ENCODE measurements at regions not wholly inside any gene's neighbourhood (a gene's known extent, or its start where the extent isn't known, plus 50 kb on each side); places are given as distances from the start of the nearest gene placed in this dataset.

DNA sequence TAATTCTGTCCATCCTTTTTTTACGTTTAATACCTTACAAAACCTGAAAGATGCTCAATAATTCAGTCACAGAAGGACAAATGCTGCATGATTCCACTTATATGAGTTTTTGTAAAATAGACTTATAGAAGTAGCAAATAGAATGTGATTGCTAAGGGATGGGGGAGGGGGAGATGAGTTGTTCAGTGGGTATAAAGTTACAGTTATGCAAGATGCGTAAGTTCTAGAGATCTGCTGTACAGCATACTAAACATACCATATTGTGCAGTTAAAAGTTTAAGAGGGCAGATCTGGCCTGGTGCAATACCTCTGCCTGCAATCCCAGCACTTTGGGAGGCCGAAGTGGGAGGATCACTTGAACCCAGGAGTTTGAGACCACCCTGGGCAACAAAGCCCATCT lies 78.8 kb downstream of the TET3 start:
- TF ChIP-seq, protein P1, sequence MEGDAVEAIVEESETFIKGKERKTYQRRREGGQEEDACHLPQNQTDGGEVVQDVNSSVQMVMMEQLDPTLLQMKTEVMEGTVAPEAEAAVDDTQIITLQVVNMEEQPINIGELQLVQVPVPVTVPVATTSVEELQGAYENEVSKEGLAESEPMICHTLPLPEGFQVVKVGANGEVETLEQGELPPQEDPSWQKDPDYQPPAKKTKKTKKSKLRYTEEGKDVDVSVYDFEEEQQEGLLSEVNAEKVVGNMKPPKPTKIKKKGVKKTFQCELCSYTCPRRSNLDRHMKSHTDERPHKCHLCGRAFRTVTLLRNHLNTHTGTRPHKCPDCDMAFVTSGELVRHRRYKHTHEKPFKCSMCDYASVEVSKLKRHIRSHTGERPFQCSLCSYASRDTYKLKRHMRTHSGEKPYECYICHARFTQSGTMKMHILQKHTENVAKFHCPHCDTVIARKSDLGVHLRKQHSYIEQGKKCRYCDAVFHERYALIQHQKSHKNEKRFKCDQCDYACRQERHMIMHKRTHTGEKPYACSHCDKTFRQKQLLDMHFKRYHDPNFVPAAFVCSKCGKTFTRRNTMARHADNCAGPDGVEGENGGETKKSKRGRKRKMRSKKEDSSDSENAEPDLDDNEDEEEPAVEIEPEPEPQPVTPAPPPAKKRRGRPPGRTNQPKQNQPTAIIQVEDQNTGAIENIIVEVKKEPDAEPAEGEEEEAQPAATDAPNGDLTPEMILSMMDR (conservative IDR thresholded peaks at IDR 0.05; ENCODE audit: low read length): no peak
- DNase-seq (ENCODE audit: low read depth): no peak
- H3K4me3 ChIP-seq (ENCODE audit: low read length): no peak overlapping the region

DNA sequence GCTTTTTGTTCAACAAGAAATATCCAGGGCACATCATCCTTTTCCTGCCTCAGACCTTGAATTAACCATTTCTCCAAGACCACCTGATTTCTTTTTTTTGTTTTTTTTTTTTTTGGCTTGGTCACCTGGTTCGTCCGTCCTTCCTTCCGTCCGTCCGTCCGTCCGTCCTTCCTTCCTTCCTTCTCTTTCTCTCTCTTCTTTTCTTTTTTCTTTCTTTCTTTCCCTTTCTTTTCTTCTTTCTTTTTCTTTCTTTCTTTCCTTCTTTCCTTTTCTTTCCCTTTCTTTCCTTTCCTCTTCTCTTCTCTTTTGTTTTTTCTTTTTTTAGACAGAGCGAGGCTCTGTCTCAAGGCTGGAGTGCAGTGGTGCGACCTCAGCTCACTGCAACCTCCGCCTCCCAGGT lies 80.7 kb downstream of the TET3 start:
- TF ChIP-seq, protein P1 (conservative IDR thresholded peaks at IDR 0.05; ENCODE audit: low read length): no peak
- H3K4me3 ChIP-seq (ENCODE audit: low read length): no peak overlapping the region
- no peak for DNase-seq (ENCODE audit: low read depth)

DNA sequence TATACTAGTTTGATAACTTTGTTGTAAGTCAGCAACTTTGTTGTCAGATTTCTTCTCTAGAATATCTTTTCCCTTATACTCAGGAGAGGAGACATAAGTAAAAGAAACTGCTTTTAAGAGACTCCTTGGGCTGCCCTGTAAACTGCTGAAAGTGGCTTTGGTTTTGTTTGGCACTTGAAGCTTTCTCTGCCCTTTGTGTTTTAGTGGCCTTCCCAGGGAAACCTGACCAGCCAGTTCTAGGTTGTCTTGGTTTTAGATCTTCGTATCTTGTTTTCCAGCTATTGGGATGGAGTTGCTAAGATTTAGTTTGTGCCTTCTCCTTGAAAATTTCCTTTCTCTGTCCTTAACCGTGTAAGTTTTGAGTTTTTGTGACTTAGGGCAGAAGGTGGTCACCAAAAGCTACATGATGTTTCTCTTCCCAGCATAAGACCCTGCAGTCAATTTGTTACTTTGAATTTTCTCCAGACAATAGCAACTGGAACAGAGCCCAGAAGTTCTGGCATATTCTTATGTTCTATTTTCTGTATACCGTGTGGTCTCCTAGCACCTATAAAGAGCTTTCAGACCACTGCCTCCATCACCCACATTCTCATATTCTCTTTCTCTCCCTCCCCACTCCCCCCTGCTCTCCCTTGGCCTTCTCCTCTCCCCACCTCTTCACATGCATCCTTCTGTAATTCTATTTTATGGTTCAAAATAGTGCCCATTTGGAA lies 81.1 kb downstream of the BOLA3 start:
- DNase-seq (ENCODE audit: low read depth): no peak
- no peak overlapping the region for H3K4me3 ChIP-seq (ENCODE audit: low read length)
- TF ChIP-seq, protein P1 (conservative IDR thresholded peaks at IDR 0.05; ENCODE audit: low read length): no peak

DNA sequence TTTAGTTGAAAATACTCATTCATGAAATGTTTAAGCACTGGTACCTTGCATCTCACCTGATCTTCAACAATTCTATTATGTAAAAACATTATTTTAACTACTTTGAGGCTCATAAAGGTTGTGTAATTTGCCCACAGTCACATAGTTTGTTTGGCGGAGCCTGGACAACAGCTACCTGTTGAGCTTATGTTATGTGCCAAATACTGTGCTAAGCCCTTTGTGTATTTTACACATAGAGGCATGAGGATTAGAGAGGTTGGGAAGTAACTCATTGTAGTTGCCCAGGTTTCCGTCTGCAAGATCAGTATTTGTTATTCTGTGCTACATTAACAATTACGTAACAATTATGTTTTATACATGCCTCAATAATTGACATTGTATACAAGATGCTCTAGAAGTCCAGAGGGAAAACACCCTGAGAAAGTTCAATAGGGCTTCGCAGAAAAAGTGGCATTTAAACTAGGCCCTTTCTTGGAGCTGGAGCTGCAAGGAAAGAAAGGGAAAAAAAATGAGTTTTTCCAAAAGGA lies 80.4 kb downstream of the BOLA3 start:
- no peak overlapping the region for H3K4me3 ChIP-seq (ENCODE audit: low read length)
- TF ChIP-seq, protein P1 (conservative IDR thresholded peaks at IDR 0.05; ENCODE audit: low read length): no peak
- DNase-seq (ENCODE audit: low read depth): no peak

DNA sequence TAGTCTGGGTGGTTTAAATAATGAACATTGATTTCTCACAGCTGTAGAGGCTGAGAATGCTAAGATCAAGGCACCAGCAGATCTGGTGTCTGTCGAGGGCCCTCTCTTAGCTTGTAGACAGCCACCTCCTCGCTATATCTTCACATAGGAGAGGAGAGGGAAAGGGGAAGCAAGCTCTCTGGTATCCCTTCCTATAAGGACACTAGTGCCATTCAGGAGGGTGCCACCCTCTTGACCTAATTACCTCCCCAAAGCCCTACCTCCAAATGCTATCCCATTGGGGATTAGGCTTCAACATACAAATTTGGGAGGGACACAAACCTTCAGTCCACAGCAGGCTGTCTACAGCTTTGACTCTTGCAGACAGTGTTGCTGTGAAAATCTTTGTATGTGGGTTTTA lies 76.7 kb downstream of the BOLA3 start:
- DNase-seq (ENCODE audit: low read depth): no peak
- TF ChIP-seq, protein P1 (conservative IDR thresholded peaks at IDR 0.05; ENCODE audit: low read length): no peak
- H3K4me3 ChIP-seq (ENCODE audit: low read length): no peak overlapping the region

DNA sequence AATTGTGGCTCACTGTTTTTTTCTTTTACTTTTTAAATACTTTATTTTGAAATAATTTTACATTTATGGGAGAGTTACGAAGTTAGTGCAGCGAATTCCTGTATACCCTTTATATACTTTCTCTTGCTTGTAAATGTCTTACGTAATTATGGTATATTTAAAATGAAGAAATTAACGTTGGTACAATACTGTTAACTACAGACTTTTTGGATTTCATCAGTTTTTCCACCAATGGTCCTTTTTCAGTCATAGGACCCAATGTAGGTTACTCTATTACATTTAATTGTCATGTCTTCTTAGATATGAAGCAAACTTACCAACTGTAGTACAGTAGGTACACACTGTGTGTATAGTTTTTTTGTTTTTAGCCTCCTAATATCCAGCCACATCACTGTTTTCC lies 76.3 kb downstream of the BOLA3 start:
- no peak overlapping the region for H3K4me3 ChIP-seq (ENCODE audit: low read length)
- TF ChIP-seq, protein P1 (conservative IDR thresholded peaks at IDR 0.05; ENCODE audit: low read length): no peak
- DNase-seq (ENCODE audit: low read depth): no peak

DNA sequence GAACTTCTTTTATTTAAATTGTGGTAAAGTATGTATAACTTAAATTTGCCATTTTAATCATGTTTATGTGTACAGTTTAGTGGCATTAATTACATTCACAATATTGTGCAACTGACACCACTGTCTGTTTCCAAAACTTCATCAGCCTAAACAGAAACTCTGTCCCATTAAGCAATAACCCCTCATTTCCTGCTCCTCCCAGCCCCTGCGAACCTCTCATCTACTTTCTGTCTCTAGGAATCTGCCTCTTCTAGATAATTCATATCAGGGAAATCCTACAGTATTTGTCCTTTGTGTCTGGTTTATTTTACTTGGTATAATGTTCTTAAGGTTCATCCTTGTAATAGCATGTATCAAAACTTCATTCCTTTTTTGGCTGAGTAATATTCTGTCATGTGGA lies 75.1 kb downstream of the BOLA3 start:
- TF ChIP-seq, protein P1 (conservative IDR thresholded peaks at IDR 0.05; ENCODE audit: low read length): no peak
- no peak overlapping the region for H3K4me3 ChIP-seq (ENCODE audit: low read length)
- no peak for DNase-seq (ENCODE audit: low read depth)
